ENCODE measurements at regions not wholly inside any gene's neighbourhood (a gene's known extent, or its start where the extent isn't known, plus 50 kb on each side); places are given as distances from the start of the nearest gene placed in this dataset.

GRCh38 chr3:113096188-113096892 is 105.6 kb downstream of the GTPBP8 start:
- no peak for DNase-seq

DNA sequence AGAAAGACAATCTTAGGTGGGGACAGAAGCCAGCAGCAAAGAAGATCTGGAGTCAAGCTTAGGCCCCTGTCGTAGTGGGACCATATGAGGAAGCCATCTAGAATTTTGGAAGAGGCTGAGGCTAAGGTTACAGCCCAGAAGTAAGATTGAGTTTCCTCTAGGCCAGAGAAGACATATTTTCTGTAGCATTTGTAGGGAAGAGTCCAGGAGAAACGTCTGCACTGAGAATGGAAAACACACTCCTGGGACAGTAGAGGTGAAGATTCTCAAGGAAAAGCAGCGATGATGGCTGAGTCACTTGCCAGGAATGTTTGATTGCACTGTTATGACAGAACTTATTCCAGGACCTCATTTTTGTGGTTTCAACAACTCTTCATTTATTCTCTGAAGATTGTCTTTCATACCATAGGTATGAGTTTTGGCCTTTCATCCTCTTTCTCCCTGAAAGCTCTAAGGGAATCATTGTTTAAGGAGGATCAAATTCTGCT is 107.2 kb downstream of the GTPBP8 start:
- DNase-seq = no peak

DNA sequence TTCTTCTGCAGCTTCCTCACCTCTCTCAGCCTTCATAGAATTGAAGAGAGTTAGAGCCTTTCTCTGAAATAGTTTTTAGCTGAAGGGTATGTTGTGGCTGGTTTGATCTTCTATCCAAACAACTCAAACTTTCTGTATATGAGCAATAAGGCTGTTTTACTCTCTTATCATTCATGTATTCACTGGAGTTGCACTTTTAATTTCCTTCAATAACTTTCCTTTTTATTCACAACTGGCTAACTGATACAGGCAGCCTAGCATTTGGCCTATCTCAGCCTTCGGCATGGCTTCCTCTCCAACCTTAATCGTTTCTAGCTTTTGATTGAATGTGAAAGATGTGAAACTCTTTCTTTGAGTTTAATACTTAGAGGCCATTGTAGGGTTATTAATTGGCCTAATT is 109.3 kb downstream of the GTPBP8 start:
- DNase-seq = no peak

- no peak for DNase-seq
These were observed 107.8 kb upstream of the BOC start for GRCh38 chr3:113103588-113103987.

- no peak for DNase-seq
These were observed 106.8 kb upstream of the BOC start for GRCh38 chr3:113104357-113105092.

- DNase-seq = no peak
These were observed 106.3 kb upstream of the BOC start for GRCh38 chr3:113105093-113105449.

GRCh38 chr3:113105966-113106660 is 105.2 kb upstream of the BOC start:
- no peak for DNase-seq

GRCh38 chr3:113110267-113110666 is 101.1 kb upstream of the BOC start:
- DNase-seq = no peak

- DNase-seq = no peak
These were observed 100.2 kb upstream of the BOC start for GRCh38 chr3:113111011-113111707.

DNA sequence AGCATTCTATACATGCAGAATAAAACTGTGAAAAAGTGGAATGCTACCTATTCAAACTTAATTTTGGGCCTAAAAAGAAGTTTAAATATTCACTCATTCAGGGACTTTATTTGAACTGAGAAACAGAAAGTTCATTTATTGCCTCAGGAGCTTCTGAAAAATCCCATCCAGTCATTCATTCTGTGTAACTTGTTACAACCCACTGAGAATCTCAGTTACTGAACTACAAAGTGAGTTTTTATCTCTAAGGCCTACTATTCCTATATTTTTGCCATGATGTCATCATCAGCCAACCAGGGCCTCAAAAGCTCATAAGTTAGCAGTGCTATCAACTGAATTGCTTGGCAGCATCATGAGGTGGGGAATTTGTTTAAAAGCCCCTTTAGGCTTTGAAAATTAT is 98.0 kb upstream of the BOC start:
- DNase-seq = no peak

DNA sequence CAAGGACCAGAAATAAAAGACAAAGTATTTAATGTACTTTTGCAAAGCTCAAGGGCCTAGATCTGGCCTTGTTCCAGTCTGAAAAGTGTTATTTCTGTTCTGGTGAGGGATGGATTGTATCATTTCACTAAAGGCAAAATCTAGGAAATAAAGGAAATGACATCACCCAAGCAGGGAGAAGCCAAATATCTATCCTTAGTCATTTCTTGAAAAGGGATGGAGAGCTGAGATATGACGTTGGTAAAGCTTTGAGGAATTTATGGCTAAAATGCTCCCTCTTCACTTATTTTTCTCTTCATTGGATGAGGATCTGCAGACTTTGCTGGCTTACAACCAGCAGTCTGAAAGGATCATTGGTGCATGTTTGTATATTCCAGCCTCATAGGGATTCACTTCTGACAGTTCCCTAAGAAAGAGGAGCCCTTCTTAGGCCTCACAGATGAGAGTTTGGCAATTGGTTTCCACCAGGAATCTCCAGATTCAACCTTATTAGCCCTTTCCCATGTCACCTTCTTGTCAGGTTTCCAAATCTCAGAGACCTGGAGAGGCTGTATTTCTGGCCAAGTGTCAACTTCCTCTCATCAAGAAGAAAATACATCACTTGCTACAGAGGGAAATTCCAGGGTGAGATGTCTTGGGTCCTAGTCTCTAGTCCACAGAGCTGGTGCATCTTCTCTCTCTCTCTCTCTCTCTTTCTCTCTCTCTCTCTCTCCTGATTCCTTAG is 93.7 kb upstream of the BOC start:
- no peak for DNase-seq

DNA sequence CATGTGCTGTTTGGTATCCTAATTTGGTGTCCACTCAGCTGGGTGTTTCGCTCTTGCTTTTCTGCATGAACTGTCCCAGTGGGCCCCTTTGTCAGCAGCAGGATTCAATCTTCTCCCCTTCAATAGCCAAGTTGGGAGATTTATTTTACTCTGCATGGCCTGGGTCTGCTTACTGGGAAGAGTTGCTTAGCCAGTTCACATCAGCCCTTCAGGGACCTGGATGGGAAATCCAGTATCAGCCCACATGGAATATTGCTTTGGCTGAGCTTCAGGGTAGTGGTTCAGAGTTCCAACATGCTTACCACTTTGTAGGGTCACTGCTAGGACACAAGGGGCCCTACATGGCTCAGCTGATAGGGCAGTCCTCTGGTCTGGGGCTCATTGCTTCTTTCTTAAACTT is 93.0 kb upstream of the BOC start:
- DNase-seq = no peak

- no peak for DNase-seq
These were observed 87.0 kb upstream of the BOC start for GRCh38 chr3:113124256-113124830.

GRCh38 chr3:113125951-113126350 is 85.4 kb upstream of the BOC start:
- DNase-seq = no peak

- no peak for DNase-seq
These were observed 82.9 kb upstream of the BOC start for GRCh38 chr3:113128386-113129015.

- DNase-seq = no peak
These were observed 82.2 kb upstream of the BOC start for GRCh38 chr3:113129168-113129567.

DNA sequence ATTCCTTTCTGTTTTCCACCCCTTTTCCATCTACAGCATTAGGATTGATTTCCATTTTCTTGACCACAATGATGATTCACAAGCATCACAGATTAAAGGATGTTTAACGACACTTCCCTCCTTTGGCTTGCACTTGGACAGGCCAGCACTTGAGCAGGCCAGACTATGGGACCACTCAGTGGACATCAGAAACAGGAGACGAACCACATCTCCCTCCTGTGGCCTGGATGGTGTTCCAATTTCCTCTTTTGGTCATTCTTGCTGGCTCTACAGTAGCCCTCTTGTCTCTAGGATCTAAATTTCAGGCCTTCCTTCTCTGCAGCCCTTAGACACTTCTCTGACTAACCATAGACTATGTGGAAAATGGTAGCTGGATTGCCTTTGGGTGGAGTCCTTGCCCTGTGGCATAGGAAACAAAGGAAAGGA is 78.8 kb upstream of the BOC start:
- DNase-seq = no peak

GRCh38 chr3:113133140-113133539 is 78.2 kb upstream of the BOC start:
- no peak for DNase-seq

DNA sequence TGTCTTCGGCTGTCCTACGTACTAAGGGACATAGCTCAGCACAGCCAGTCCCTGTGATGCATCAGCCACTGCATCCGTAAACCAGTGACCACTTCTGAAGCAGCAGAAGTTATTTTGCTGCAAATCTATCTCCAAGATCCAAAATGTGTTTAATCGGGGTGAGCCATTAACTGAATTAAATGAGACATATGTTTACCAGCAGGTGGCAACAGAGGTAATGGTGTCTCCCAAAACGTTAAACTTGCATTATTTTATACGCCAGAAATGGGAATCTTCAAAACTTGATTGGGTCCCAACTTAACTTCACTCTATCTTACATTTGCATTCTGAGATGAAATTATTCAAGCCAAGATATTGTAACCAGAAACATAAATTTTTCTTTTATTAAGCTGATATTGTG is 75.3 kb upstream of the BOC start:
- peak; percentile 35 for DNase-seq

- DNase-seq = no peak
These were observed 74.8 kb upstream of the BOC start for GRCh38 chr3:113136544-113136943.

- no peak for DNase-seq
These were observed 72.3 kb upstream of the BOC start for GRCh38 chr3:113138839-113139743.
